A673 (cell line): ENCODE measurements at regions not wholly inside any gene's neighbourhood (a gene's known extent, or its start where the extent isn't known, plus 50 kb on each side); places are given as distances from the start of the nearest gene placed in this dataset.

Experiments used
- CTCF ChIP-seq: fragments of 300-800, 200-600 bp; sonication (generic); conservative IDR thresholded peaks from 2 replicates; pipeline ENCODE4 v1.5.1; 2017; ENCODE audit warnings: low read depth, mild to moderate bottlenecking, antibody characterized with exemption, low read length, moderate library complexity, mixed read lengths
- EZH2 ChIP-seq: fragments of 200-600 bp; sonication (generic); IDR thresholded peaks from 2 replicates; pipeline ENCODE4 v1.6.1; 2017; ENCODE audit warnings: borderline replicate concordance, low read depth, mild to moderate bottlenecking, mixed read lengths, antibody characterized with exemption, low read length; ENCODE audit not compliant: poor library complexity, severe bottlenecking

GRCh38 chr5:3678801-3679200 is 83.2 kb downstream of the IRX1 start:
- TF ChIP-seq CTCF (no peak), EZH2 (no peak)
